22Rv1 (cell line): ENCODE measurements at regions not wholly inside any gene's neighbourhood (a gene's known extent, or its start where the extent isn't known, plus 50 kb on each side); places are given as distances from the start of the nearest gene placed in this dataset.

Experiments used
- ZFX ChIP-seq: fragments of 450-650 bp; IDR thresholded peaks from 2 replicates; pipeline ENCODE4 v1.6.1; 2017; ENCODE audit warnings: antibody characterized with exemption, borderline replicate concordance
- TF ChIP-seq, protein P1 (sequence below): fragments of 450-650 bp; IDR thresholded peaks from 2 replicates; pipeline ENCODE4 v1.5.1; 2017; ENCODE audit warnings: mild to moderate bottlenecking

- TF ChIP-seq, protein P1, sequence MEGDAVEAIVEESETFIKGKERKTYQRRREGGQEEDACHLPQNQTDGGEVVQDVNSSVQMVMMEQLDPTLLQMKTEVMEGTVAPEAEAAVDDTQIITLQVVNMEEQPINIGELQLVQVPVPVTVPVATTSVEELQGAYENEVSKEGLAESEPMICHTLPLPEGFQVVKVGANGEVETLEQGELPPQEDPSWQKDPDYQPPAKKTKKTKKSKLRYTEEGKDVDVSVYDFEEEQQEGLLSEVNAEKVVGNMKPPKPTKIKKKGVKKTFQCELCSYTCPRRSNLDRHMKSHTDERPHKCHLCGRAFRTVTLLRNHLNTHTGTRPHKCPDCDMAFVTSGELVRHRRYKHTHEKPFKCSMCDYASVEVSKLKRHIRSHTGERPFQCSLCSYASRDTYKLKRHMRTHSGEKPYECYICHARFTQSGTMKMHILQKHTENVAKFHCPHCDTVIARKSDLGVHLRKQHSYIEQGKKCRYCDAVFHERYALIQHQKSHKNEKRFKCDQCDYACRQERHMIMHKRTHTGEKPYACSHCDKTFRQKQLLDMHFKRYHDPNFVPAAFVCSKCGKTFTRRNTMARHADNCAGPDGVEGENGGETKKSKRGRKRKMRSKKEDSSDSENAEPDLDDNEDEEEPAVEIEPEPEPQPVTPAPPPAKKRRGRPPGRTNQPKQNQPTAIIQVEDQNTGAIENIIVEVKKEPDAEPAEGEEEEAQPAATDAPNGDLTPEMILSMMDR: no peak
- no peak for TF ChIP-seq ZFX
Measured at GRCh38 chr13:109345433-109345941, 440.9 kb downstream of the IRS2 start.
